NCI-H748 (cell line): ENCODE measurements at regions not wholly inside any gene's neighbourhood (a gene's known extent, or its start where the extent isn't known, plus 50 kb on each side); places are given as distances from the start of the nearest gene placed in this dataset.
"Not testable (repeated sequence)": the region's sequence is repeated elsewhere in the genome, so short reads cannot be mapped to it uniquely, and the experiment has no call there.

ENCODE experiments used
- DNase-seq: peaks from one replicate; lab custom pipeline; 2025; ENCODE audit not compliant: unreplicated experiment; lab: John Stamatoyannopoulos, UW

DNA sequence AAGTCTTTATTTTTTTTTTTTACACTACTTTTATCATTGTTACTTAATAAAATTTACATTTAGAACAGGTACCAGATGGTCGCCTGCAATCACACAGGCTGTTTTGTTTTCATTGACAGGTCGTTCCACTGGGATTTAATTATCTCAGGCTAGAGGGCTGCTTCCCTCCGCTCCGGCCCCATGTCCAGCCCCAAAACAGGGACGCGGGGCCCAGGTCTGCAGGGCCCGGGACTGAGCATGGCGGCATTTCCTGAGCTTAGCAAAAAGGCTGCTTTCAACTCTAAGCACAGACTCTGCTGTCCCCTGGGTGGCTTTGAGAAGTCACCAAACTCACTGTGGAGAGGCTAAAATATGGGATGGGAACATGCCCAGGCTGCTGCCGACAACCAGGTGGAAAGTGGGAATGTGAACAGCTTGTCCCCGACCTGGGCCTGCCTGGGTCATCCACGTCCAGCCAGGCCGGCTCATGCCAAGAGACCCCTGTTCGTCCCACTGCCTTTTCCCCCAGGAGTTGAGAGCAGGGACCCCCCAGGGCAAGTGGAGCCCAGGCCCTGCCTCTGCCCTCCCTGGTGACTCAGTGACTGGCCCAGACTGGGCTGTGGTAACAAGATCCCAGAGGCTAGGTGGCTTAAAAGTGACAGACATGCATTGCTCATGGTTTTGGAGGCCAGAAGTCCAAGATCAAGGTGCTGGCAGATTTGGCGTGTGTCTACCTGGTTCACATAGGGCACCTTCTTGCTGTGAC, 150.0 kb downstream of the SHANK2 start:
- no peak for DNase-seq

DNA sequence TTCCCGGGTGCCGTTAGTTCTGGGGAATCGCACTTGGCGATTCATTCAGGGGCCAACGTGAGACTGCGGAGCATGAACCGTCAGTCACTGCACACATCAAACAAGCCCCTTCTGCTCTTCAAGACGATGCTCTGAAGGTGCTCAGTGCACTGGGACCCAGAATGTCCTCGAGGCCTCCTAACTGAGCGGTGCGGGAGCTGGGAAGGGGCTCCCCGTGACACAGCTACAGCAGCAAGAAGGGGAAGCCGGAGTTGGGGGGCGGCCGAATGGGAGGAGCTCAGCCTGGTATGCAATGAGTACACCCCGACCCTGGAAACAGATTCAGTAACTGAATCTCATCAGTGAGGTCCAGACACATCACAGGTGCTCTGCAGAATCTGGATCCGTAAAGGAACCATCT, 150.8 kb downstream of the SHANK2 start:
- DNase-seq = no peak

DNA sequence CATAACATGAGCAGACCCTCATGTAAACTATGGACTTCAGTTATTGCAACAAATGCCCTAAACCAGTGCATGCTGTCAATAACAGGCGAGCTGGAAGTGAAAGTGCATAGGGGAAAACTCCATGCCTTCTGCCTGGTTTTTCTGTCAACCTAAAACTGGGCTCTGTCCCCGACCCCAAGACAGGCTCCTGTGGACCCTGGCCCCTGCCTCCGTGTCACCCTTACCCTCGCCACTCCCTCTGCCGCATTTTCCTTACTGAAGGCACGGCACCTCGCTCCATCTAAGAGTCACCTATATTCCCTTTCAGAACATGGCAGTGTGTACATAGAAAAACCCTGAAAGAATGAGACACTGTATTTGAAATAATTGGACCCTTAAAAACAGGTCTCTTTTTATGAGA, 151.3 kb downstream of the SHANK2 start:
- no peak for DNase-seq

DNA sequence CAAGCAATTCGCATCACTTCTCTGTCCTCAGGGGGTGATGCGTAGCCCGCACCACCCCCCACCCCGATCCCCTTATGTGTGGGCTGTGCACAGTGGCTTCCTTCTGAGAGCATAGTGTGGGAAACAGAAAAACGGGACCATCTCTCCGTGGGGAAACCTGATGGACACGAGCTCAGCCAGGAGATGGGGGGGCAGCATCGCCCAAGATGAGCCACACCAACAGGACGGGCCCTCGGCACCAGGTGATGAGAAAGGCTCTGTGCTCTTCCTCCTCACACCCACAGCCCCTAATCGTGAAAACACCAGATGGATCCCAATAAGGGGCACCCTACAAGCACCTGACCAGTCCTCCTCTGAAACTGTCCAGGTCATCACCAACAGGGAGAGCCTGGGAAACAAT, 153.6 kb downstream of the SHANK2 start:
- no peak for DNase-seq

DNA sequence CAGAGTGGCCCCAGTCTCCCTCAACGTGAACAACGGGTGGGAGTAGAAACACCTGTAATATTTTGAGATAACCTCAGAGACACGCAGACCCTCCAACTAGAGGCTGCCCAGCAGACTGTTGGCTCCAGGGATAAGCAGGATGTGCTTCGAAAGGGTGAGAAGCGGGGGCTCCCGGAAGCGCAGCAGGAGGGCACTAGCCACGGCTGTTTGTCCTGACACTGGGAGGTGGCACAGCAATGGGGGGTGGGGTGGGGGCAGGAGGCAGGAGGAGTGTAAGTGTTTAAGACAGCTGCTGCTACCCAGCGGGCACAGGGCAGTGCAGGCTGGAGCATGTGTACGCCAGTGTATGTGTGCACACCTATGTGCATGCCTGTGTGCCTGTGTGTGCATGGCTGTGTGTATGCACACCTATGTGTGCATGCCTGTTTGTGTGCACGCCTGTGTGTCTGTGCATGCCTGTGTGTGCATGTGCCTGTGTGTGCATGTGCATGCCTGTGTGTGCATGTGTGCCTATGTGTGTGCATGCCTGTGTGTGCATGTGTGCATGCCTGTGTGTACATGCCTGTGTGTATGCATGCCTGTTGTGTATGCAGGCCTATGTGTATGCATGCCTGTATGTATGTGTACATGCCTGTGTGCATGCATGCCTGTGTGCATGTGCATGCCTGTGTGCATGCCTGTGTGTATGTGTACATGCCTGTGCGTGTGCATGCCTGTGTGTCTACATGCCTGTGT, 154.7 kb downstream of the SHANK2 start:
- DNase-seq = no peak

DNA sequence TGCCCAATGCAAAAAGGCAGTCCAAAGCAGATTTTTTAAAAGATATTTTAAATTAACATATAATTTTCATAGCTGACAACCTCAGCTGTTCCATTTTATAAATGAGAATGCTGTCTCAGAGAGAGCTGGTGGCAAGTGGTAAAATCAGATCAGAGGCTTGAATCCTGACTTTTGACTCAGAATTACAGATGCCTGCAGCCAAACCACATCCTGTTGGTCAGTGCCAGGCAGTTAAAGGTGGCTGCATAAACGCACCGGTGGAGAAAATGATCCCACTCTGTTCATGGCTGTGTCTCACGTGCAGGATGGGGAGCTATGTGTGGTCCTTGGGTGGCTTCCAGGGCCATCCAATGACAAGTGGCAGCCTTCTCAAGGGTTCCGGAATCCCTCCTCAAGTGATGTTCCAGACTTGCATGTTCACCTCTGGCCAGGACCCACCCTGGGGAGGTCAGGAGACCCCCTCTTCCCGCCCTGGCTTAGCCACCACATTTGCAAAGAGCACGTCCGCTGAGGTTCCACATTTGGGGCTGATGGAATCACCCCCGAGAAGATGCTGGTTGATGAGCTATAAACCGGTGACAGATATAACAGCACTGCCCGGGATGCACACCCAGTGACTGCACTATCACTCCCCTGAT, 155.5 kb downstream of the SHANK2 start:
- no peak for DNase-seq

DNA sequence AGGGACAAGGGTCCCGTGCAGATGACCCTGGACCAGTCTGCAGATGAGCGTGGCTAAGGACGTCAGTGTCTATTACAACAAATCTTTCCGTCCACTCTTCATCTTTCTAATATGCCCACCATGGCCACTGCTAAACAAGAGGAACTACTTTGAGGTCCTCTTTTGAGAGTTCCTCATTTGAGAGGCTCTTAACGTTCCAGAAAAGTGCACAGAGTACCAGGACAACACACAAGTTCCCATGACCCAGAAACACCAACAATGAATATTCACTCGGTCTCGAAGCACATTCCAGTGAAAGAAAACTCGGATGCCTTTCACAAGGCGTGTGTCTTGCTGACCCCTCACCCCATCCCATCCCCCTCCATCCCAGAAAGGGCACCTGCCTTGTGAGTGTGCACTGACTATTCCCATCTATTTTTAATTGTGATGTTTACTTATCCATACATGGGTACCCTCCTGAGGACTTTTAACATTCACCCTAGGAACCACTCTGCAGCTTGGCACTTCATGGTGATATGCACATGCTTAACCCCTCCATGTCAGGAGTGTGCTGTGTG, 157.0 kb downstream of the SHANK2 start:
- DNase-seq = no peak

DNA sequence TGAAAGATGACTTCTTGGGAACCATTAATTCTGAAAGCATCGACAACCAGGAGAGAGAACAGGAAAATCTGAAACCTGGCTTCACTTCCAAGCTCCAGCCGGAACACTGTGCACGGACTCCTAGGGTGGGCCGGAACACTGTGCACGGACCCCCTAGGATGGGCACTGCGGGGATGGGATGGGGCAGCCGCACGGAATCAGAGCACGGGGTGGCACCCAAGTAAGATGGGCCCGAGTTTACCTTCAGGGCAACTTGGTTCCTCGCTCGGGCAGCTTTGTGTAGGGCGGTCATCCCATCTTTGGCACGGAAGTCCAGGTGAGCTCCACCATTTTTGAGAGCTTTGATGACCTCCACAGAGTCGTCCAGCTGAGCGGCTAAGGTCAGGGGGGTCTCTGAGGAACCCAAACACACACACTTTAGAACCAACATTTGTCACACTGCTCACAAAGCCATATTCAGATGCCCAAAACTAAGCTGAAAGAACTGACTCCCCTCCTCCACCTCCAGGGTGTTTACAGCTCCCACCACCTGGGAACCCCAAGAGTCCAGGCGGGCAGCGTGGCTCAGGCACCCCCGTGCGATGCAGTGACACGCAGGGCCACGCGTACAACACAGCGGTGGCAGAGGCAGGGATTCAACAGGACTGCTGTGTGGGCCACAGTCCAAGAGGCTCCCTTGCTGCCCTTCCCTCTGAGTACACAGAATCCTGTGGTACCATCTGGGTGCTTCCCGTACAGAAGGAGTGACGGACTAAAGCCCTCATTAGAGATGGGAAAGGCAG, 157.9 kb downstream of the SHANK2 start:
- no peak for DNase-seq

DNA sequence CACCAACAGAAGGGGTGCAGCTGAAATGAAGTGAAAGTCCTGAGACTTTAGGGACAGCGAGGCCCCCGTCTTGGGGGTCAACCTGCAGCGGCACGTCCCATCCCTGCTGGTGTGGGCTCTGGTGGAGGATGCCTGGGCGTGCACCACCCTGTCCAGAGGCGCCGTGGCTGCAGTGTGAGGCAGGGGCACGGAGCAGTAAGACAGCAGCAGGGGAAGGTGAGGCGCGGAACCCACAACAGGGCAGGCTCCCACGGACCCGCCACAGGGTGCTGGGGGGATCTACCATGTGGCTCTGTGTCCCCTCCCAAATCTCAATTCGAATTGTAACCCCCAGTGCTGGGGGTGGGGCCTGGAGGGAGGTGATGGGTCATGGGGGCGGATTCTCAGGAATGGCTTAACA, 158.6 kb downstream of the SHANK2 start:
- no peak for DNase-seq

DNA sequence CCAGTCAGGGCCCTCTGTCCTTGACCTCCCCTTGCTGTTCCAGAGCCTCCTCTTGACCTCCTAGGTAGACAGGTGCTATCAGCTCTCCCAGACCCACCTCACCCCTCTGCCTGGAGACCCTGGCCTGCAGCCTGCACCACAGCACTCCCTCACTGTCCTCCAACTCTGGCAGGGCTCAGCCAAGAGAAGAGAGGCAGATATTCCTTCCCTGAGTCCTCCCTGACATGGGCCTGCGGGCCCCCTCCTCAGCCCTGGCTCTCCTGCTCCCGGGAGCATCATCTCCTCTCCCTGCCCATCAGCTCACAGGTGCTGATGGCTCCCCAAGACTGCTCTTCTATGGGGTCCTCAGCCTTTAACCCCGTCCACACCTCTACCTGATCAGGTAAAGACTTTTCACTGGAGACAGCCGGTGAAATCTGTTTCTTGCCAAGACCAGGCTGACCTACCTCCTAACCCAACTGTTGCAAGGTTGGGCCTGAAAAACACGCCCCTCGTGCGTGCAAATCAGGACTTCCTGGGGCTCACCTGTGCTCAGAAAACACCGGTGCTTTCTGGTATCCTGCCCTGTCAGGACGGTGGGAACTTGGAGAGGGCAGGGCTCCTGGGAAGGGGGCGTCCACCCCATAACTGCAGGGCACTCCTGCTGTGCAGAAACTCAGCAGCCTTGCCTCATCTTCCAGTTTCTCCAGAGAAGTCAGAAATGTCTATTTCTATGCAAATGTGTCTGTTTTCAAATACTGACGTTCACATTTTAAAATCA, 160.7 kb downstream of the SHANK2 start:
- DNase-seq = no peak

DNA sequence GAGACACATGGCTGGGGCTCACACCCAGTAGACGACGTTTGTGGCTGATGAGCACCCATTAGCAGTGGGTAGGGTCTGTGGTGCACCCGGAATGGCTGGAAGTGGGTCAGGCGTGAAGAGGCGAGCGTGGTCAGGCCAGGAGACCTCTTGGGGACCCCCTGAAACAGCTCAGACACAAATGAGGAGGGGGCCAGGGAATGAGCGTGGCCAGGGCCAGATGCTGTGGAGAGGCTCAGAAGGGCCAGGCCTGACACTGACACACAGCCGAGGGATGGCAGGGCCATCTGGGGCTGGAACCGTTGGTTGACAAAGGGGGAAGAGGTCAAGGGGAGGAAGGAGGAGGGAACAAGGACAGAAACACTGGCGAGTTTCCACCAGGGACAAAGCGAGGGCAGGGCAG, 162.8 kb downstream of the SHANK2 start:
- DNase-seq = no peak

DNA sequence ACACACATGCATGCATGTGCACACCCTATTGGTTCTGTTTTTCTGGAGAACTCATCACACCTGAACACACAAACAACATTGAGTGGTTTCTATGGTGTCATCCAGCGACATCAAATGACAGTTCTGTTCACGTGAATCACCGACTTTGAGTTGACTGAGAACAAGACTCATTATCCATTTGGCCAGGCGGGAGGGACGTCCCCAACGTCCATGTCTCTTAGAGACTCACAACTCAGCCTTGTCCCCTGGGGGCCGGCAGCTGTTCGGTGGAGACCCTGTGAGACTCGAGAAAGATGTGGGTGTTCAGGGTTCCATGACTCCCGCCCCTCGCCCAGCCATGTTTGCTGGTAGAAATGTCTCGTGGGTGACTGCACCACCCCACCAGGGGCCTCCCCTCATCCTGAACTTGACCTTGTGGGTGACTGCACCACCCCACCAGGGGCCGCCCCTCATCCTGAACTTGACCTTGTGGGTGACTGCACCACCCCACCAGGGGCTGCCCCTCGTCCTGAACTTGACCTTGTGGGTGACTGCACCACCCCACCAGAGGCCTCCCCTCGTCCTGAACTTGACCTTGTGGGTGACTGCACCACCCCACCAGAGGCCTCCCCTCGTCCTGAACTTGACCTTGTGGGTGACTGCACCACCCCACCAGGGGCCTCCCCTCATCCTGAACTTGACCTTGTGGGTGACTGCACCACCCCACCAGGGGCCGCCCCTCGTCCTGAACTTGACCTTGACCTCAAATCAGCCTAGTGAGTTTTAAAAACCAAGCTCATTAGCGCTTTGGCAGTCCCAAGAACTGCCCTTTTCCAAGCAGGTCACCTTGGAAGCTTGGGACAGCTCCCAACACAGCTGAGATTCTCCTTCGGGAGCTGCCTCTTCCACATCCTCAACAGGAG, 163.8 kb downstream of the SHANK2 start:
- not testable (repeated sequence) for DNase-seq

DNA sequence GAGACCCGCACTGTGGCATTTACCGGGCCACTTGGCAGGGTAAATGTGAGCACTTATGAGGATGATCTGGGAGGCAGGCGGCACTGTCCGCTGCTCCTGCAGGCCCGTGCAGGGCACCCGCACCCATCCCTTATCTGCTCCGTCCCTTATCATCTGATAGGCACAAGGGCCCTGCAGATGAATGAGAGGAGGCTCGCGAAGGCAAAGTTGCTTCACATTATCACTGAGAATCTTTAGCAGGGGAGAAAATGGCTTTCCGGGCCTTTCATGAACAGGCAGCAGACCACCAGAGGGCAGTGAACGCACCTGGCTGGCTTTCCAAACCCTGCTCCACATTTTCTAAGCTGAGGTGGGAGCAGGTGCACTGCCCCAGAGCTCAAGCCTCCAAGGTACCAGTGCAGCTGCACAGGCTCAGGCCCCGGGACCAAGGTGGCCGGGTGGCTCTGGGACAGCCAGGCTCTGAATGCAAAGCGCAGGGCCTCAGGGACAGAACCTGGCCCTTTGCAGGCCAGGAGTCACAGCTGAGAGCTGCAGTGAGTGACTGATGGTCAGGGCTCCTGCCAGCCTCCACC, 165.6 kb downstream of the SHANK2 start:
- DNase-seq = peak; percentile 72

DNA sequence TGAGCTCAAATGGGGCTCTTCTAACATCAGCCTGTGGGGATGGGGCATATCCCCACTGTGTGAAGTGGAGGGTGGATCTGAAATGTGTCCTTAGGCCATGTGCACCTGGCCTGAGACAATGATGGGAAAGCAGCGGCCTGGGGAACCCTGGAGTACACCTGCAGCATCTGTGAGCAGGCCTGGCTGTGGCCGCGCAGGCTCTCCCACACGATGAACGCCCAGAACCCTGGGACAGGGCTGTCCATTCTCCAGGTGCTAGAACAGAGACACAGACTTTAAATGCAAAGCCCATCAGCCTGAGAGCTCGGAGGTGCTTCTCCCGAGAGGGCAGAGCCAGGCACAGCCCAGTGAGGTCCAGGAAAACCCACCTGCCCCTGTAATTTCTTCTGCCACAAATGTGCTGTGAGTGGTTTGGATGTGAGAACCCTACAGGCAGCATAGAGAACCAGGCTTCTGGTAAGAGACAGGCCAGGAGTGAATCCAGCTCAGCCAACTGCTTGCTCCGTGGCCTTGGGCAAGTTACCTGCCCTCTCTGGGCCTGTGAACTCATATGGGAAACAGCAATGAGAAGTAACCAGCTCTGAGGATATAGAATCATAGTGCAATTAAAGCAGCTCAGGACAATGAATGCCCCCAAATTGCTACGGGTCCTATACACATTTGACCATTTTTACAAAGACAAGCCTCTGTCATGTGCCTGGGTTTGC, 167.9 kb downstream of the SHANK2 start:
- no peak for DNase-seq

DNA sequence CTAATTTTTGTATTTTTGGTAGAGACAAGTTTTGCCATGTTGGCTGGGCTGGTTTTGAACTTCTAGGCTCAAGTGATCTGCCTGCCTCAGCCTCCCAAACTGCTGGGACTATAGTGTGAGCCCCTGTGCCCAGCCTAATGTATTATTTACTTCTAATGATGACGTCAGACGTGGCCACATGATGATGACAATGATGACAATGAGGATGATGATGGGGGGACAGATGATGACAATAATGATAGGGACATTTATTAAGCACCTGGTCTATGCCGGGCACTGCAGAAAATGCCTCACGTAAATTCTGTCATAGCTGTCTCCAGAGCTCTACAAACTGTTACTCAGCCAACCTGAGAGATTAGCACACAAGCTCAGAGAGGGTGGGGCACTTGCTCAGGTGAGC, 169.3 kb downstream of the SHANK2 start:
- no peak for DNase-seq

DNA sequence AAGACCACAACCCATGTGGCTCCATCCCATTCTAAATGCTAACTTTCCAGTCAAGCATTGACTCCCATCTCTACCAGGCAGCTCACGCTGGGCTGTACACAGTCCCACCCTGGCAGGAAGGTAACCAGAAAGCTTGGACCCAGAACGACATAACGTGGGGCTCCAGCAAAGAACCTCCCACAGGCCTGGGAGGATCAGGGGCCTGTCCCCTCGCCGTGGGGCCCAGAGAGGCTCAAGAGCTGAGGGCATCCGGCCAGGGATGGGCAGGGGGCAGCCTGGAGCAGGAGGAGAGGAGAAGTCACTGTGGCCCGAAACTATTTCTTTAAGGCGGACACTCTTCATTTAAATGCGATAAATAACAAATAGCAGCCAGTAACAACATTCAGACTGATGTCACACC, 169.9 kb downstream of the SHANK2 start:
- DNase-seq = no peak

DNA sequence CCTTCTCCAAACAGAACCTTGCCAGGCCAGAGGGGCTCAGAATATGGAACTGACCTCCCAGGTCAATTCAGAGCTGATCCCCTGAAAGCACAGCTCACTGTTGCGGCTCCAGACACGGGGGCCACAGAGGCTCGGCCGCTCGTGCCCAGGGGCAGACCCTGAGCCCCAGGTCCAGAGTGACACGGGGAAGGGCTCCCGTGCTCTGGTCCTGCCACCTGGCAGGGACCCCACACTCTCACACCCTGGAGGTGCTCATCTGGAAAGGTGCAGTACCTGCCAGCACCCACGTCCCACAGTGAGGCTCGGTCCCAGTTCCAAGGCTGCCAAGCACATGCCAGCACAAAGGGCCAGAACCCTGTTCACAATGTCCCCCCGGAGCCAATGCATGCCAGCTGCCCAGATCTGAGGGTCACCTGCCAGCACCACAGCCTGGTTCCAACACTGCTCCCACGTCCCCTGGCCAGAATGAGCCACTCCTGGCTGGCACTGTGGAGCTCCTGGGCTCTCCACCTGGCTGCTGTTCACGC, 170.6 kb downstream of the SHANK2 start:
- no peak for DNase-seq
